Panc1 (cell line): ENCODE measurements at regions not wholly inside any gene's neighbourhood (a gene's known extent, or its start where the extent isn't known, plus 50 kb on each side); places are given as distances from the start of the nearest gene placed in this dataset.

Source experiments
- POLR2AphosphoS5 ChIP-seq: IDR thresholded peaks from 2 replicates; pipeline ENCODE4 v1.6.1; 2012; ENCODE audit warnings: mild to moderate bottlenecking, low read depth, low read length, moderate library complexity
- SIN3A ChIP-seq: IDR thresholded peaks from 2 replicates; pipeline ENCODE4 v1.6.1; 2012; ENCODE audit warnings: low read depth, mild to moderate bottlenecking, low read length, moderate library complexity, borderline replicate concordance; ENCODE audit not compliant: insufficient read depth
- TCF7L2 ChIP-seq: IDR thresholded peaks from 2 replicates; pipeline ENCODE4 v1.6.1; 2011; ENCODE audit warnings: mild to moderate bottlenecking, low read depth, low read length, inconsistent platforms
- TF ChIP-seq, protein P1 (sequence below): fragments of 450-650 bp; IDR thresholded peaks from 2 replicates; pipeline ENCODE4 v1.5.1; 2017; ENCODE audit warnings: mild to moderate bottlenecking
- TF ChIP-seq, protein P2 (sequence below), 2 experiments: IDR thresholded peaks; 2 replicates each; pipeline ENCODE4 v1.6.1; 2011 to 2012; ENCODE audit warnings: low read depth in 2 of 2, control low read depth in 1 of 2, low read length in 1 of 2, mild to moderate bottlenecking in 1 of 2, moderate library complexity in 1 of 2; ENCODE audit not compliant: insufficient read depth in 1 of 2

- TF ChIP-seq, protein P1, sequence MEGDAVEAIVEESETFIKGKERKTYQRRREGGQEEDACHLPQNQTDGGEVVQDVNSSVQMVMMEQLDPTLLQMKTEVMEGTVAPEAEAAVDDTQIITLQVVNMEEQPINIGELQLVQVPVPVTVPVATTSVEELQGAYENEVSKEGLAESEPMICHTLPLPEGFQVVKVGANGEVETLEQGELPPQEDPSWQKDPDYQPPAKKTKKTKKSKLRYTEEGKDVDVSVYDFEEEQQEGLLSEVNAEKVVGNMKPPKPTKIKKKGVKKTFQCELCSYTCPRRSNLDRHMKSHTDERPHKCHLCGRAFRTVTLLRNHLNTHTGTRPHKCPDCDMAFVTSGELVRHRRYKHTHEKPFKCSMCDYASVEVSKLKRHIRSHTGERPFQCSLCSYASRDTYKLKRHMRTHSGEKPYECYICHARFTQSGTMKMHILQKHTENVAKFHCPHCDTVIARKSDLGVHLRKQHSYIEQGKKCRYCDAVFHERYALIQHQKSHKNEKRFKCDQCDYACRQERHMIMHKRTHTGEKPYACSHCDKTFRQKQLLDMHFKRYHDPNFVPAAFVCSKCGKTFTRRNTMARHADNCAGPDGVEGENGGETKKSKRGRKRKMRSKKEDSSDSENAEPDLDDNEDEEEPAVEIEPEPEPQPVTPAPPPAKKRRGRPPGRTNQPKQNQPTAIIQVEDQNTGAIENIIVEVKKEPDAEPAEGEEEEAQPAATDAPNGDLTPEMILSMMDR, result no peak
- TF ChIP-seq SIN3A (no peak), POLR2AphosphoS5 (no peak), TCF7L2 (no peak)
- TF ChIP-seq, protein P2, sequence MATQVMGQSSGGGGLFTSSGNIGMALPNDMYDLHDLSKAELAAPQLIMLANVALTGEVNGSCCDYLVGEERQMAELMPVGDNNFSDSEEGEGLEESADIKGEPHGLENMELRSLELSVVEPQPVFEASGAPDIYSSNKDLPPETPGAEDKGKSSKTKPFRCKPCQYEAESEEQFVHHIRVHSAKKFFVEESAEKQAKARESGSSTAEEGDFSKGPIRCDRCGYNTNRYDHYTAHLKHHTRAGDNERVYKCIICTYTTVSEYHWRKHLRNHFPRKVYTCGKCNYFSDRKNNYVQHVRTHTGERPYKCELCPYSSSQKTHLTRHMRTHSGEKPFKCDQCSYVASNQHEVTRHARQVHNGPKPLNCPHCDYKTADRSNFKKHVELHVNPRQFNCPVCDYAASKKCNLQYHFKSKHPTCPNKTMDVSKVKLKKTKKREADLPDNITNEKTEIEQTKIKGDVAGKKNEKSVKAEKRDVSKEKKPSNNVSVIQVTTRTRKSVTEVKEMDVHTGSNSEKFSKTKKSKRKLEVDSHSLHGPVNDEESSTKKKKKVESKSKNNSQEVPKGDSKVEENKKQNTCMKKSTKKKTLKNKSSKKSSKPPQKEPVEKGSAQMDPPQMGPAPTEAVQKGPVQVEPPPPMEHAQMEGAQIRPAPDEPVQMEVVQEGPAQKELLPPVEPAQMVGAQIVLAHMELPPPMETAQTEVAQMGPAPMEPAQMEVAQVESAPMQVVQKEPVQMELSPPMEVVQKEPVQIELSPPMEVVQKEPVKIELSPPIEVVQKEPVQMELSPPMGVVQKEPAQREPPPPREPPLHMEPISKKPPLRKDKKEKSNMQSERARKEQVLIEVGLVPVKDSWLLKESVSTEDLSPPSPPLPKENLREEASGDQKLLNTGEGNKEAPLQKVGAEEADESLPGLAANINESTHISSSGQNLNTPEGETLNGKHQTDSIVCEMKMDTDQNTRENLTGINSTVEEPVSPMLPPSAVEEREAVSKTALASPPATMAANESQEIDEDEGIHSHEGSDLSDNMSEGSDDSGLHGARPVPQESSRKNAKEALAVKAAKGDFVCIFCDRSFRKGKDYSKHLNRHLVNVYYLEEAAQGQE (IDR thresholded peaks at IDR 0.05; ENCODE audit: insufficient read depth in 1 of 2, low read depth in 2 of 2, low read length in 1 of 2), result no peak
Measured at GRCh38 chr16:51531271-51531670, 380.2 kb upstream of the SALL1 start.
